BJ (cell line): ENCODE measurements at regions not wholly inside any gene's neighbourhood (a gene's known extent, or its start where the extent isn't known, plus 50 kb on each side); places are given as distances from the start of the nearest gene placed in this dataset.

ENCODE experiments used
- CTCF ChIA-PET: fragments of 350-600 bp; formaldehyde crosslinking; extraction: SDS; loops from one replicate; lab custom pipeline; 2021; ENCODE audit warnings: antibody characterized with exemption, inconsistent platforms; lab: Yijun Ruan, JAX
- POLR2A ChIA-PET: fragments of 300-600 bp; sonication (Branson Sonifier 250); formaldehyde crosslinking; extraction: SDS; loops from one replicate; lab custom pipeline; 2021; ENCODE audit warnings: antibody characterized with exemption; lab: Charles Lee
- DNase-seq: peaks from one replicate; pipeline ENCODE4 v3.0.0-alpha.2; 2011; ENCODE audit warnings: low read depth
- H3K27me3 ChIP-seq: 2 replicates; pipeline ENCODE4 v1.6.0; 2011; ENCODE audit warnings: low read length; ENCODE audit not compliant: control insufficient read depth, insufficient read depth
- H3K36me3 ChIP-seq: 2 replicates; pipeline ENCODE4 v1.5.1; 2011; ENCODE audit warnings: low read length; ENCODE audit not compliant: control insufficient read depth, insufficient read depth
- H3K4me3 ChIP-seq: 2 replicates; pipeline ENCODE4 v1.5.1; 2011; ENCODE audit warnings: low read depth, mild to moderate bottlenecking, control low read depth, low read length
- TF ChIP-seq, protein P1 (sequence below): IDR thresholded peaks from 2 replicates; pipeline ENCODE4 v1.5.1; 2011; ENCODE audit warnings: low read depth, mild to moderate bottlenecking, control low read depth, inconsistent platforms, low read length, moderate library complexity; ENCODE audit not compliant: insufficient read depth

DNA sequence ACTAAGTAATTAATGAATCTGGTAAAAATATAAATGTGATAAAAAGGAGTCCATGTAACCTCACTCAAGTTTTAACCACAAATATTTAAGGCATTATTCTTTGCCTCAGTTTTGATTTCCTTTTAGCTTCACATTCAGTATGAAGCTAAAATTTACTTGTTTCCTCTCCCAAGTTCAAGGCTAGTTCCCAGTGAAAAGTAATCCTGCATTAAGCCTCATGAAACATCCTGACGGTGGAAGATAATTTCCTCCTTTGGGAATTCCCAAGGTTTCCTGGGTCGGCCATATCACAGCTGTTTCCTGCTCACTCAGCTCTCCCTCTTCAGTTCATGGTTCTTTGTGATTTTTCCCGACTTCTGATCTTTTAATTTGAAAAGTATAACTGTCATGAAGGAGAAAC is 1256.8 kb upstream of the FLRT2 start:
- Histone ChIP-seq H3K4me3 (no peak overlapping the region), H3K27me3 (no peaks in the 10 kb centered on the region), H3K36me3 (no peaks in the 10 kb centered on the region)
- TF ChIP-seq, protein P1, sequence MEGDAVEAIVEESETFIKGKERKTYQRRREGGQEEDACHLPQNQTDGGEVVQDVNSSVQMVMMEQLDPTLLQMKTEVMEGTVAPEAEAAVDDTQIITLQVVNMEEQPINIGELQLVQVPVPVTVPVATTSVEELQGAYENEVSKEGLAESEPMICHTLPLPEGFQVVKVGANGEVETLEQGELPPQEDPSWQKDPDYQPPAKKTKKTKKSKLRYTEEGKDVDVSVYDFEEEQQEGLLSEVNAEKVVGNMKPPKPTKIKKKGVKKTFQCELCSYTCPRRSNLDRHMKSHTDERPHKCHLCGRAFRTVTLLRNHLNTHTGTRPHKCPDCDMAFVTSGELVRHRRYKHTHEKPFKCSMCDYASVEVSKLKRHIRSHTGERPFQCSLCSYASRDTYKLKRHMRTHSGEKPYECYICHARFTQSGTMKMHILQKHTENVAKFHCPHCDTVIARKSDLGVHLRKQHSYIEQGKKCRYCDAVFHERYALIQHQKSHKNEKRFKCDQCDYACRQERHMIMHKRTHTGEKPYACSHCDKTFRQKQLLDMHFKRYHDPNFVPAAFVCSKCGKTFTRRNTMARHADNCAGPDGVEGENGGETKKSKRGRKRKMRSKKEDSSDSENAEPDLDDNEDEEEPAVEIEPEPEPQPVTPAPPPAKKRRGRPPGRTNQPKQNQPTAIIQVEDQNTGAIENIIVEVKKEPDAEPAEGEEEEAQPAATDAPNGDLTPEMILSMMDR: no peak
- POLR2A ChIA-PET: no interaction called here
- no peak for DNase-seq
- CTCF ChIA-PET: interaction anchor here (0.6 kb wide), 1 partner anchor 1715 kb away, joined by 3 read pairs; no protein-coding TSS in a partner anchor

DNA sequence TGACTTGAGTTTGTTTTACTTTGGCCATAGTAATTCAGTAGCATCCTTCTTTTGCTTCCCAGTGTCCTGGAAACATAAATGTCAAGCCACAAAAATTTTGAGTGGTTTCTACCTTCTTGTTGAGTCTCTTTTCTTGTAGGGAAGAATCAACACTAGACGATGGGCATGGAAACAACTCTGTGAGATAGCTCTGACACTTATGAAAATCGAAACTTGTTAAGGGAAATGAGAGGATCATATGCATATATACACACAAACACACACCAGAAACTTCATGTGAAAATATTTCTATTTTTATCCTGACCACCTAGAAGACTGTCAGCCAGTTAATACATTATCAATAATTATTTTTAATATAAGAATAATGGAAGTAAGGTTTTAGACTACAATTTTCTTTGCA is 1247.3 kb upstream of the FLRT2 start:
- no peak for DNase-seq
- POLR2A ChIA-PET: no interaction called here
- Histone ChIP-seq H3K36me3 (no peaks in the 10 kb centered on the region), H3K27me3 (no peaks in the 10 kb centered on the region), H3K4me3 (no peak overlapping the region)
- TF ChIP-seq, protein P1: no peak
- CTCF ChIA-PET: no interaction called here

DNA sequence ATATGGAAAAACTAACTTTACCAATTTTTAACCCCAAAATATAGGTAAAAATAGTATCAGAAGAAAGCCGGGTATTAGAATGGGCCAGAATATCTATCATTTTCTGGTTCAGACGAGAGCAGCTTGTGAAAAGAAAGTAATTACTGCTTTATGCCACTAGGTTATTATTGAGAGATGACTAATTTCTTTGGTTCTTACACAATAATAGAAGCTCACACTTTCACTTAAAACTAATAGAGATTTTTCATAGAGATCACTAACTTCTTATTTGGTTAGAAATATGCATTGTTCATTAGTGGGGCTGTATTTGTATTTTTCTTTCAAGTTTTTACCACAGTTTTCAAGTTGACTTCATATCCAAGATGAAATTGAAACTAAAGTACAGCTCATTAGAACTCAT is 1241.2 kb upstream of the FLRT2 start:
- Histone ChIP-seq H3K27me3 (no peaks in the 10 kb centered on the region), H3K36me3 (no peaks in the 10 kb centered on the region), H3K4me3 (no peak overlapping the region)
- TF ChIP-seq, protein P1: no peak
- ChIA-PET CTCF (no interaction called here), POLR2A (no interaction called here)
- no peak for DNase-seq

DNA sequence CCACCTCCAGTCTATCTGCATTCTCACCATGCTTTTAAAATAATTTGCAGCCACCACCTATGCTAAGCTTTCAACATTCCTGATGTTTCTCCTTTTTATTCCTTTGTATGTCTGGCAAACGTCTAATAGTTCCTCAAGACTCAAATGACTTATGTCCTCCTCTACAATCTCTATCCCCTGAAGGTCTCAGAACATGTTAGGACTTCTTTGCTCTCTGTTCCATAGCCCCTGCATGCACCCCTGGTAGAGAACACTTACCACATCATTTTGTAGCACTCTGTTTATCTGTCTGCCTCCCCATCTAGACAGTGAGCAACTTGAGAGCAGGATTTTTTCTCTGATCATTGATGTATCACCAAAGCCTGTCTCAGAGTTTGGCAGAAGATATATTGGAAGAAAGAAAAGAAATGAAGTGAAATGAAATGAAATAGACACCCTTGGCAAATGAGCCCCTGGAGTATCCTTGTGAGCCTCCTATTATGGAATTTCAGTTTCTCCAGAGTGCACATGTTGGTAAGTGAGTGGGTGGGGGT is 1231.2 kb upstream of the FLRT2 start:
- no peak overlapping the region for H3K4me3 ChIP-seq
- no peak for DNase-seq
- TF ChIP-seq, protein P1: no peak
- ChIA-PET CTCF (no interaction called here), POLR2A (no interaction called here)
- no peaks in the 10 kb centered on the region for H3K27me3 ChIP-seq
- H3K36me3 ChIP-seq: no peaks in the 10 kb centered on the region

DNA sequence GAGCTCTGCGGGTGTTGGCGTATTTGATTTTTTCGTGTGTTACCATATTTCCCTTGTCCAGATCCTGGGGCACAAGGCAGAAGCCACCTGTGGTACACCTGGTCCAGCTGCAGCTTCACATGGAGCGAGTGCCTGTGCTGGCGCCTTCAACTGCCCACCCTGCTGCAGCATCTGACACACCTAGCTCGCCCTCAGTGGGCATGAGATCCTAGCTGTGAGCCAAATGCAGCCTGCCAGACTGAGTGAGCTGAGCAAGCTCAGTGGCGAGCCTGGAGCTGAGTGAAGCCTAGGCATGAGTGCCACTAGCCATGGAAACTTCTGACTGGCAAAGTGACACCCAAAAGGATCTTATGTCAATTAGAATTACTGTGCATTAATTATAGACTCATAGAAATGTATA is 1226.8 kb upstream of the FLRT2 start:
- Histone ChIP-seq H3K4me3 (no peak overlapping the region), H3K36me3 (no peaks in the 10 kb centered on the region), H3K27me3 (no peaks in the 10 kb centered on the region)
- TF ChIP-seq, protein P1: no peak
- DNase-seq: no peak
- ChIA-PET CTCF (no interaction called here), POLR2A (no interaction called here)
